Astrocyte of the hippocampus (primary cell): ENCODE measurements at regions not wholly inside any gene's neighbourhood (a gene's known extent, or its start where the extent isn't known, plus 50 kb on each side); places are given as distances from the start of the nearest gene placed in this dataset.
"Not testable (repeated sequence)": the region's sequence is repeated elsewhere in the genome, so short reads cannot be mapped to it uniquely, and the experiment has no call there.

Experiments
- DNase-seq: peaks from one replicate; pipeline ENCODE4 v3.0.0; 2011; ENCODE audit warnings: low read depth, low spot score

- DNase-seq: no peak
Observed at GRCh38 chr14:70269582-70269981, 80.8 kb upstream of the SLC8A3 start.

GRCh38 chr14:70268760-70269159, 80.0 kb upstream of the SLC8A3 start:
- DNase-seq: no peak

GRCh38 chr14:70266157-70266556, 77.4 kb upstream of the SLC8A3 start:
- no peak for DNase-seq

GRCh38 chr14:70265422-70265821, 76.7 kb upstream of the SLC8A3 start:
- DNase-seq: no peak

- no peak for DNase-seq
Observed at GRCh38 chr14:70259420-70259819, 70.7 kb upstream of the SLC8A3 start.

- no peak for DNase-seq
Observed at GRCh38 chr14:70257526-70257925, 68.8 kb upstream of the SLC8A3 start.

DNA sequence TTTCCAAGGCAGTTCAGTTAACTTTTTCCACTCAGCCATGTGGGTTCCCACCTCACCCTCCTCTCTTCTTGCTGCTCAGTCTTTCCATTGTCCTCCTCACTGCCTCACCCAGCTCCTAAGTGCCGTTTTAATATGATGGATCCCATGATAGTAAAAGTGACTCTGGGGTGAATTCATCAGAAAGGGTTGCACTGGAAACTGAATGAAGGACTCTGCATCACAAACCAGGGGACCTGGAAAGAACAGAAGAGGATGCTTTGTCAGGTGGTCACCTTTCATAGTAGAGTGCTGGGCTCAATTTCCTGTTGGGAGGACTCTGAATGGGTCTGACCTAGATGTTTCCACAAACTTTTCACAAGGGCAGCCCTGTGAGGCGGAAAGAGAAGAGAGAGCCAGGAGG, 67.8 kb upstream of the SLC8A3 start:
- no peak for DNase-seq

DNA sequence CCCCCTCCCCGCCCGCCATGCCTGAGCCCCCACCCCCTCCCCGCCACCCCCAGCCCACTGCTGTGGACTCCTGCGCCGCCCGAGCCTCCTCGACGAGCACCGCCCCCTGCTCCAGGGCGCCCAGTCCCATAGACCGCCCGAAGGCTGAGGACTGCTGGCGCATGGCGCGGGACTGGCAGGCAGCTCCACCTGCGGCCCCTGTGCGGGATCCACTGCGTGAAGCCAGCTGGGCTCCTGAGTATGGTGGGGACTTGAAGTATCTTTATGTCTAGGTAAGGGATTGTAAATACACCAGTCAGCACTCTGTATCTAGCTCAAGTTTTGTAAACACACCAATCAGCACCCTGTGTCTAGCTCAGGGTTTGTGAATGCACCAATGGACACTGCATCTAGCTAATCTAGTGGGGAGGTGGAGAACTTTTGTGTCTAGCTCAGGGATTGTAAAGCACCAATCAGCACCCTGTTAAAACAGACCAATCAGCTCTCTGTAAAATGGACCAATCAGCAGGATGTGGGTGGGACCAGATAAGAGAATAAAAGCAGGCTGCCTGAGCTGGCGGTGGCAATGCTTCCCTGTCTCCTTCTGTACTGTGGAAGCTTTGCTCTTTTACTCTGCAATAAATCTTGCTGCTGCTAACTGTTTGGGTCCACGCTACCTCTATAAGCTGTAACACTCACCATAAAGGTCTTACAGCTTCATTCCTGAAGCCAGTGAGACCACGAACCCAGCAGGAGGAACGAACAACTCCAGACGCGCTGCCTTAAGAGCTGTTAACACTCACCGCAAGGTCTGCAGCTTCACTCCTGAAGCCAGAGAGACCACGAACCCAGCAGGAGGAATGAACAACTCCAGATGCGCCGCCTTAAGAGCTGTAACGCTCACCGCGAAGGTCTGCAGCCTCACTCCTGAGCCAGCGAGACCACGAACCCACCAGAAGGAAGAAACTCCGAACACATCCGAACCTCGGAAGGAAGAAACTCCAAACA, 66.6 kb upstream of the SLC8A3 start:
- DNase-seq: peak; percentile 3

- peak; percentile 69 for DNase-seq
Observed at GRCh38 chr14:70254476-70254961, 65.8 kb upstream of the SLC8A3 start.

DNA sequence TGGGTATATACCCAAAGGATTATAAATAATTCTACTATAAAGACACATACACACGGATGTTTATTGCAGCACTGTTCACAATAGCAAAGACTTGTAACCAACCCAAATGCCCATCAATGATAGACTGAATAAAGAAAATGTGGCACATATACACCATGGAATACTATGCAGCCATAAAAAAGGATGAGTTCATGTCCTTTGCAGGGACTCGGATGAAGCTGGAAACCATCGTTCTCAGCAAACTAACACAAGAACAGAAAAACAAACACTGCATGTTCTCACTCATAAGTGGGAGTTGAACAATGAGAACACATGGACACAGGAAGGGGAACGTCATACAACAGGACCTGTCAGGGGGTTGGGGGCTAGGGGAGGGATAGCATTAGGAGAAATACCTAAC, 64.8 kb upstream of the SLC8A3 start:
- not testable (repeated sequence) for DNase-seq

DNA sequence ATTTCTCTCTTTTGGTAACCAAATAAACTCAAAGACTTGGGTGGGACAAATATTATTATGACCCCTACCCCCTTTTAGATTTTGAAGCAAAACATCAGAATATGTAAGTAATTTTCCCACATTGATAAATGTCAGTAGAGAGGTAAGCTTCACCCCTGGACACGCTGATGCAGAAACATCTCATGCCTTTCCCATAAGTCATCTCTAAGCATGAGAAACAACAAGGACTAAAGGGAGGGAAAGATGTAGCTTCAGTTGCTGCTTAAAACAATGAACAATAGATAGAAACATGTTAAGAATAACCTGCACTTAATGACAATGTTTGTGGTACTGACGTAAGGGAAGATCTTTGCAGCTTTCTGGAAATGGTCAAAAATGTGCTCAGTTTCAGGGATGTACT, 56.3 kb upstream of the SLC8A3 start:
- DNase-seq: no peak

GRCh38 chr14:70239802-70240201, 51.1 kb upstream of the SLC8A3 start:
- no peak for DNase-seq

- DNase-seq: not testable (repeated sequence)
Observed at GRCh38 chr14:70238635-70239034, 49.9 kb upstream of the SLC8A3 start.
